IMR-90 (cell line): ENCODE measurements at regions not wholly inside any gene's neighbourhood (a gene's known extent, or its start where the extent isn't known, plus 50 kb on each side); places are given as distances from the start of the nearest gene placed in this dataset.

Experiments used
- CEBPB ChIP-seq: IDR thresholded peaks from 2 replicates; pipeline ENCODE4 v1.6.1; 2012; ENCODE audit warnings: low read depth, low read length, improper control_type of control experiment
- CTCF ChIP-seq: conservative IDR thresholded peaks from 2 replicates; pipeline ENCODE4 v1.5.1; 2012; ENCODE audit warnings: mild to moderate bottlenecking, low read depth, low read length, improper control_type of control experiment
- MAFK ChIP-seq: IDR thresholded peaks from 2 replicates; pipeline ENCODE4 v1.6.1; 2012; ENCODE audit warnings: low read depth, low read length, improper control_type of control experiment
- POLR2A ChIP-seq: IDR thresholded peaks from 2 replicates; pipeline ENCODE4 v1.6.1; 2012; ENCODE audit warnings: mild to moderate bottlenecking, low read depth, low read length
- RAD21 ChIP-seq: IDR thresholded peaks from 2 replicates; pipeline ENCODE4 v1.6.1; 2012; ENCODE audit warnings: low read length, improper control_type of control experiment
- RFX5 ChIP-seq: IDR thresholded peaks from 2 replicates; pipeline ENCODE4 v1.8.0; 2012; ENCODE audit warnings: low read depth, mild to moderate bottlenecking, low read length, moderate library complexity
- TF ChIP-seq, protein P1 (sequence below): fragments of 150-350 bp; IDR thresholded peaks from 2 replicates; pipeline ENCODE4 v1.6.1; 2016; ENCODE audit warnings: low read depth, mild to moderate bottlenecking, low read length, moderate library complexity, borderline replicate concordance

DNA sequence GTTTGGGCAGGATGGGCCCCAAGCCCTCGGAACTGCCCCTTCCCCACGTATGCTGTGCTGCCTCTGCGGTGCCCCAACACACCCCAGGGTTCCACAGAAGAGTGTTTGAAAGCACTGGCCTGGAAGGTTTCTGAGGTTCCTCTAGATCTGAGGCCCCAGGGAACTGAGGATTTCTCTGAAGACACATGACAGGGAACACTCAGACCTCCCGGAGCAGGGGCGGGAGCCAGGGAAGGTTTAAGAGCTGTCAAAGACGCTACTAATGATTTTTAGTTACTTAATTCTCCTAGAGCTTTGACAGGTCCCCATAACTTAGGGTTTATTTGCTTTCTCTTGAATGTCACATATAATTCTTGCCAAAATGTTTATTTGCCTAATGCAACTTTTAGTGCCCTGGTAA lies 212.3 kb upstream of the GRIK3 start:
- TF ChIP-seq CTCF (no peak), POLR2A (no peak), MAFK (no peak), RFX5 (no peak), RAD21 (no peak), CEBPB (no peak)
- TF ChIP-seq, protein P1, sequence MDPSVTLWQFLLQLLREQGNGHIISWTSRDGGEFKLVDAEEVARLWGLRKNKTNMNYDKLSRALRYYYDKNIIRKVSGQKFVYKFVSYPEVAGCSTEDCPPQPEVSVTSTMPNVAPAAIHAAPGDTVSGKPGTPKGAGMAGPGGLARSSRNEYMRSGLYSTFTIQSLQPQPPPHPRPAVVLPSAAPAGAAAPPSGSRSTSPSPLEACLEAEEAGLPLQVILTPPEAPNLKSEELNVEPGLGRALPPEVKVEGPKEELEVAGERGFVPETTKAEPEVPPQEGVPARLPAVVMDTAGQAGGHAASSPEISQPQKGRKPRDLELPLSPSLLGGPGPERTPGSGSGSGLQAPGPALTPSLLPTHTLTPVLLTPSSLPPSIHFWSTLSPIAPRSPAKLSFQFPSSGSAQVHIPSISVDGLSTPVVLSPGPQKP, result no peak
